ENCODE measurements at regions not wholly inside any gene's neighbourhood (a gene's known extent, or its start where the extent isn't known, plus 50 kb on each side); places are given as distances from the start of the nearest gene placed in this dataset.
"Not testable (repeated sequence)": the region's sequence is repeated elsewhere in the genome, so short reads cannot be mapped to it uniquely, and the experiment has no call there.

GRCh38 chrX:25141684-25142083, 125.9 kb upstream of the ARX start:
- DNase-seq (ENCODE audit: low spot score), result no peak

GRCh38 chrX:25131055-25131454, 115.3 kb upstream of the ARX start:
- DNase-seq (ENCODE audit: low spot score), result no peak

- DNase-seq (ENCODE audit: low spot score), result no peak
Measured at GRCh38 chrX:25130619-25131018, 114.9 kb upstream of the ARX start.

- DNase-seq (ENCODE audit: low spot score), result no peak
Measured at GRCh38 chrX:25125483-25125882, 109.7 kb upstream of the ARX start.

GRCh38 chrX:25124391-25124790, 108.6 kb upstream of the ARX start:
- DNase-seq (ENCODE audit: low spot score), result no peak

GRCh38 chrX:25112156-25112555, 96.4 kb upstream of the ARX start:
- no peak for DNase-seq (ENCODE audit: low spot score)

GRCh38 chrX:25108481-25108880, 92.7 kb upstream of the ARX start:
- no peak for DNase-seq (ENCODE audit: low spot score)

GRCh38 chrX:25105221-25105620, 89.5 kb upstream of the ARX start:
- DNase-seq (ENCODE audit: low spot score), result no peak

GRCh38 chrX:25096522-25097045, 80.8 kb upstream of the ARX start:
- no peak for DNase-seq (ENCODE audit: low spot score)

- not testable (repeated sequence) for DNase-seq (ENCODE audit: low spot score)
Measured at GRCh38 chrX:25091152-25091551, 75.4 kb upstream of the ARX start.

GRCh38 chrX:25084446-25084845, 68.7 kb upstream of the ARX start:
- DNase-seq (ENCODE audit: low spot score), result peak; percentile 0

GRCh38 chrX:25083661-25084060, 67.9 kb upstream of the ARX start:
- no peak for DNase-seq (ENCODE audit: low spot score)

GRCh38 chrX:25079020-25079419, 63.3 kb upstream of the ARX start:
- no peak for DNase-seq (ENCODE audit: low spot score)

- no peak for DNase-seq (ENCODE audit: low spot score)
Measured at GRCh38 chrX:25076941-25077500, 61.3 kb upstream of the ARX start.

- no peak for DNase-seq (ENCODE audit: low spot score)
Measured at GRCh38 chrX:25072247-25072646, 56.5 kb upstream of the ARX start.

GRCh38 chrX:25070038-25070437, 54.3 kb upstream of the ARX start:
- no peak for DNase-seq (ENCODE audit: low spot score)

GRCh38 chrX:25069209-25069608, 53.4 kb upstream of the ARX start:
- no peak for DNase-seq (ENCODE audit: low spot score)

- DNase-seq (ENCODE audit: low spot score), result no peak
Measured at GRCh38 chrX:25068340-25068739, 52.6 kb upstream of the ARX start.

GRCh38 chrX:25067271-25068172, 51.8 kb upstream of the ARX start:
- no peak for DNase-seq (ENCODE audit: low spot score)

GRCh38 chrX:25066131-25066530, 50.4 kb upstream of the ARX start:
- DNase-seq (ENCODE audit: low spot score), result no peak
